ENCODE measurements at regions not wholly inside any gene's neighbourhood (a gene's known extent, or its start where the extent isn't known, plus 50 kb on each side); places are given as distances from the start of the nearest gene placed in this dataset.

- Histone ChIP-seq H3K9me3 (ENCODE audit: control insufficient read depth in 3 of 3, low read length in 3 of 3) (no peaks in the 10 kb centered on the region), H3K27ac (ENCODE audit: low read depth, low read length) (no peak overlapping the region), H3K4me3 (ENCODE audit: low read length in 3 of 3) (no peak overlapping the region), H3K4me1 (ENCODE audit: control insufficient read depth in 3 of 3, insufficient read depth in 3 of 3, low read length in 3 of 3) (peaks cover 0 to 2% (median 0%) of the 10 kb centered on the region in 3 donors), H3K36me3 (ENCODE audit: control insufficient read depth in 3 of 3, insufficient read depth in 3 of 3, low read length in 3 of 3) (no peaks in the 10 kb centered on the region), H3K27me3 (ENCODE audit: control insufficient read depth in 3 of 3, insufficient read depth in 3 of 3, low read length in 3 of 3) (no peaks in the 10 kb centered on the region), H3K9ac (ENCODE audit: low read depth in 1 of 3, low read length in 3 of 3) (no peak overlapping the region)
Observed at GRCh38 chr4:181957088-181957487, 286.1 kb upstream of the TENM3 start.

- Histone ChIP-seq H3K27ac (ENCODE audit: low read depth, low read length) (no peak overlapping the region), H3K9ac (ENCODE audit: low read depth in 1 of 3, low read length in 3 of 3) (no peak overlapping the region), H3K36me3 (ENCODE audit: control insufficient read depth in 3 of 3, insufficient read depth in 3 of 3, low read length in 3 of 3) (no peaks in the 10 kb centered on the region), H3K27me3 (ENCODE audit: control insufficient read depth in 3 of 3, insufficient read depth in 3 of 3, low read length in 3 of 3) (no peaks in the 10 kb centered on the region), H3K4me3 (ENCODE audit: low read length in 3 of 3) (no peak overlapping the region), H3K9me3 (ENCODE audit: control insufficient read depth in 3 of 3, low read length in 3 of 3) (no peaks in the 10 kb centered on the region), H3K4me1 (ENCODE audit: control insufficient read depth in 3 of 3, insufficient read depth in 3 of 3, low read length in 3 of 3) (no peaks in the 10 kb centered on the region)
Observed at GRCh38 chr4:181958446-181958845, 284.8 kb upstream of the TENM3 start.

- Histone ChIP-seq H3K27me3 (ENCODE audit: control insufficient read depth in 3 of 3, insufficient read depth in 3 of 3, low read length in 3 of 3) (no peaks in the 10 kb centered on the region), H3K4me3 (ENCODE audit: low read length in 3 of 3) (no peak overlapping the region), H3K4me1 (ENCODE audit: control insufficient read depth in 3 of 3, insufficient read depth in 3 of 3, low read length in 3 of 3) (no peaks in the 10 kb centered on the region), H3K9ac (ENCODE audit: low read depth in 1 of 3, low read length in 3 of 3) (no peak overlapping the region), H3K36me3 (ENCODE audit: control insufficient read depth in 3 of 3, insufficient read depth in 3 of 3, low read length in 3 of 3) (no peaks in the 10 kb centered on the region), H3K9me3 (ENCODE audit: control insufficient read depth in 3 of 3, low read length in 3 of 3) (no peaks in the 10 kb centered on the region), H3K27ac (ENCODE audit: low read depth, low read length) (no peak overlapping the region)
Observed at GRCh38 chr4:181959121-181959520, 284.1 kb upstream of the TENM3 start.

- Histone ChIP-seq H3K4me1 (ENCODE audit: control insufficient read depth in 3 of 3, insufficient read depth in 3 of 3, low read length in 3 of 3) (no peaks in the 10 kb centered on the region), H3K36me3 (ENCODE audit: control insufficient read depth in 3 of 3, insufficient read depth in 3 of 3, low read length in 3 of 3) (no peaks in the 10 kb centered on the region), H3K9ac (ENCODE audit: low read depth in 1 of 3, low read length in 3 of 3) (no peak overlapping the region), H3K9me3 (ENCODE audit: control insufficient read depth in 3 of 3, low read length in 3 of 3) (no peaks in the 10 kb centered on the region), H3K27ac (ENCODE audit: low read depth, low read length) (no peak overlapping the region), H3K4me3 (ENCODE audit: low read length in 3 of 3) (no peak overlapping the region), H3K27me3 (ENCODE audit: control insufficient read depth in 3 of 3, insufficient read depth in 3 of 3, low read length in 3 of 3) (no peaks in the 10 kb centered on the region)
Observed at GRCh38 chr4:181960384-181960783, 282.8 kb upstream of the TENM3 start.

- no peaks in the 10 kb centered on the region for H3K4me1 ChIP-seq (ENCODE audit: control insufficient read depth in 3 of 3, insufficient read depth in 3 of 3, low read length in 3 of 3)
Observed at GRCh38 chr4:181962321-181962720, 280.9 kb upstream of the TENM3 start.

GRCh38 chr4:181964731-181965130 lies 278.5 kb upstream of the TENM3 start:
- Histone ChIP-seq H3K4me3 (ENCODE audit: low read length in 3 of 3) (no peak overlapping the region), H3K4me1 (ENCODE audit: control insufficient read depth in 3 of 3, insufficient read depth in 3 of 3, low read length in 3 of 3) (no peaks in the 10 kb centered on the region), H3K9me3 (ENCODE audit: control insufficient read depth in 3 of 3, low read length in 3 of 3) (no peaks in the 10 kb centered on the region), H3K36me3 (ENCODE audit: control insufficient read depth in 3 of 3, insufficient read depth in 3 of 3, low read length in 3 of 3) (no peaks in the 10 kb centered on the region), H3K9ac (ENCODE audit: low read depth in 1 of 3, low read length in 3 of 3) (no peak overlapping the region), H3K27me3 (ENCODE audit: control insufficient read depth in 3 of 3, insufficient read depth in 3 of 3, low read length in 3 of 3) (no peaks in the 10 kb centered on the region), H3K27ac (ENCODE audit: low read depth, low read length) (no peak overlapping the region)

More at GRCh38 chr4:181962321-181962720, 280.9 kb upstream of the TENM3 start:
- no peak overlapping the region for H3K4me3 ChIP-seq (ENCODE audit: low read length in 3 of 3)
- no peaks in the 10 kb centered on the region for H3K27me3 ChIP-seq (ENCODE audit: control insufficient read depth in 3 of 3, insufficient read depth in 3 of 3, low read length in 3 of 3)
- H3K36me3 ChIP-seq (ENCODE audit: control insufficient read depth in 3 of 3, insufficient read depth in 3 of 3, low read length in 3 of 3), result no peaks in the 10 kb centered on the region
- H3K9ac ChIP-seq (ENCODE audit: low read depth in 1 of 3, low read length in 3 of 3), result no peak overlapping the region
- H3K27ac ChIP-seq (ENCODE audit: low read depth, low read length), result no peak overlapping the region
- no peaks in the 10 kb centered on the region for H3K9me3 ChIP-seq (ENCODE audit: control insufficient read depth in 3 of 3, low read length in 3 of 3)

- Histone ChIP-seq H3K4me1 (ENCODE audit: control insufficient read depth in 3 of 3, insufficient read depth in 3 of 3, low read length in 3 of 3) (no peaks in the 10 kb centered on the region), H3K36me3 (ENCODE audit: control insufficient read depth in 3 of 3, insufficient read depth in 3 of 3, low read length in 3 of 3) (no peaks in the 10 kb centered on the region), H3K9ac (ENCODE audit: low read depth in 1 of 3, low read length in 3 of 3) (no peak overlapping the region), H3K27ac (ENCODE audit: low read depth, low read length) (no peak overlapping the region), H3K4me3 (ENCODE audit: low read length in 3 of 3) (no peak overlapping the region), H3K9me3 (ENCODE audit: control insufficient read depth in 3 of 3, low read length in 3 of 3) (no peaks in the 10 kb centered on the region), H3K27me3 (ENCODE audit: control insufficient read depth in 3 of 3, insufficient read depth in 3 of 3, low read length in 3 of 3) (no peaks in the 10 kb centered on the region)
Observed at GRCh38 chr4:181966104-181966551, 277.1 kb upstream of the TENM3 start.

- no peak overlapping the region for H3K4me3 ChIP-seq (ENCODE audit: low read length in 3 of 3)
- no peak overlapping the region for H3K27ac ChIP-seq (ENCODE audit: low read depth, low read length)
- H3K36me3 ChIP-seq (ENCODE audit: control insufficient read depth in 3 of 3, insufficient read depth in 3 of 3, low read length in 3 of 3), result no peaks in the 10 kb centered on the region
- no peaks in the 10 kb centered on the region for H3K27me3 ChIP-seq (ENCODE audit: control insufficient read depth in 3 of 3, insufficient read depth in 3 of 3, low read length in 3 of 3)
- no peaks in the 10 kb centered on the region for H3K4me1 ChIP-seq (ENCODE audit: control insufficient read depth in 3 of 3, insufficient read depth in 3 of 3, low read length in 3 of 3)
- no peaks in the 10 kb centered on the region for H3K9me3 ChIP-seq (ENCODE audit: control insufficient read depth in 3 of 3, low read length in 3 of 3)
- H3K9ac ChIP-seq (ENCODE audit: low read depth in 1 of 3, low read length in 3 of 3), result no peak overlapping the region
Observed at GRCh38 chr4:181967401-181967800, 275.8 kb upstream of the TENM3 start.

GRCh38 chr4:181968371-181968770 lies 274.8 kb upstream of the TENM3 start:
- H3K27ac ChIP-seq (ENCODE audit: low read depth, low read length), result no peak overlapping the region
- no peak overlapping the region for H3K9ac ChIP-seq (ENCODE audit: low read depth in 1 of 3, low read length in 3 of 3)
- H3K4me3 ChIP-seq (ENCODE audit: low read length in 3 of 3), result no peak overlapping the region

GRCh38 chr4:181969151-181969550 lies 274.1 kb upstream of the TENM3 start:
- no peaks in the 10 kb centered on the region for H3K36me3 ChIP-seq (ENCODE audit: control insufficient read depth in 3 of 3, insufficient read depth in 3 of 3, low read length in 3 of 3)
- H3K4me3 ChIP-seq (ENCODE audit: low read length in 3 of 3), result no peak overlapping the region
- H3K9me3 ChIP-seq (ENCODE audit: control insufficient read depth in 3 of 3, low read length in 3 of 3), result no peaks in the 10 kb centered on the region
- H3K9ac ChIP-seq (ENCODE audit: low read depth in 1 of 3, low read length in 3 of 3), result no peak overlapping the region
- H3K4me1 ChIP-seq (ENCODE audit: control insufficient read depth in 3 of 3, insufficient read depth in 3 of 3, low read length in 3 of 3), result no peaks in the 10 kb centered on the region
- H3K27me3 ChIP-seq (ENCODE audit: control insufficient read depth in 3 of 3, insufficient read depth in 3 of 3, low read length in 3 of 3), result no peaks in the 10 kb centered on the region
- H3K27ac ChIP-seq (ENCODE audit: low read depth, low read length), result no peak overlapping the region

More at GRCh38 chr4:181968371-181968770, 274.8 kb upstream of the TENM3 start:
- Histone ChIP-seq H3K4me1 (ENCODE audit: control insufficient read depth in 3 of 3, insufficient read depth in 3 of 3, low read length in 3 of 3) (no peaks in the 10 kb centered on the region), H3K36me3 (ENCODE audit: control insufficient read depth in 3 of 3, insufficient read depth in 3 of 3, low read length in 3 of 3) (no peaks in the 10 kb centered on the region), H3K27me3 (ENCODE audit: control insufficient read depth in 3 of 3, insufficient read depth in 3 of 3, low read length in 3 of 3) (no peaks in the 10 kb centered on the region), H3K9me3 (ENCODE audit: control insufficient read depth in 3 of 3, low read length in 3 of 3) (no peaks in the 10 kb centered on the region)

- Histone ChIP-seq H3K4me3 (ENCODE audit: low read length in 3 of 3) (no peak overlapping the region), H3K36me3 (ENCODE audit: control insufficient read depth in 3 of 3, insufficient read depth in 3 of 3, low read length in 3 of 3) (no peaks in the 10 kb centered on the region), H3K9me3 (ENCODE audit: control insufficient read depth in 3 of 3, low read length in 3 of 3) (no peaks in the 10 kb centered on the region), H3K9ac (ENCODE audit: low read depth in 1 of 3, low read length in 3 of 3) (no peak overlapping the region), H3K4me1 (ENCODE audit: control insufficient read depth in 3 of 3, insufficient read depth in 3 of 3, low read length in 3 of 3) (no peaks in the 10 kb centered on the region), H3K27ac (ENCODE audit: low read depth, low read length) (no peak overlapping the region), H3K27me3 (ENCODE audit: control insufficient read depth in 3 of 3, insufficient read depth in 3 of 3, low read length in 3 of 3) (no peaks in the 10 kb centered on the region)
Observed at GRCh38 chr4:181970366-181970765, 272.8 kb upstream of the TENM3 start.

All from skeletal muscle tissue (tissue), 3 donors.